DOHH2 (cell line): ENCODE measurements at regions not wholly inside any gene's neighbourhood (a gene's known extent, or its start where the extent isn't known, plus 50 kb on each side); places are given as distances from the start of the nearest gene placed in this dataset.

Source experiments
- H3F3A ChIP-seq: fragments of 200-600 bp; sonication (generic), shearing (Covaris generic); 2 replicates; pipeline ENCODE4 v1.6.0; 2016; ENCODE audit warnings: antibody characterized with exemption, mild to moderate bottlenecking; ENCODE audit not compliant: control insufficient read depth, insufficient read depth
- H3K27ac ChIP-seq: fragments of 200-600 bp; sonication (generic); 2 replicates; pipeline ENCODE4 v1.5.1; 2014; ENCODE audit warnings: low read depth, mild to moderate bottlenecking, low read length, moderate library complexity
- H3K27me3 ChIP-seq: fragments of 200-600 bp; sonication (generic); 2 replicates; pipeline ENCODE4 v1.6.1; 2014; ENCODE audit warnings: mild to moderate bottlenecking, low read length, mixed read lengths; ENCODE audit not compliant: control insufficient read depth
- H3K36me3 ChIP-seq: fragments of 200-600 bp; sonication (generic); 2 replicates; pipeline ENCODE4 v1.6.1; 2014; ENCODE audit warnings: mild to moderate bottlenecking, low read length, moderate library complexity, mixed read lengths; ENCODE audit not compliant: control insufficient read depth
- H3K4me1 ChIP-seq: fragments of 200-600 bp; sonication (generic); 2 replicates; pipeline ENCODE4 v1.6.1; 2014; ENCODE audit warnings: mild to moderate bottlenecking, low read length, mixed read lengths; ENCODE audit not compliant: control insufficient read depth
- H3K4me2 ChIP-seq: fragments of 200-600 bp; sonication (generic); 2 replicates; pipeline ENCODE4 v1.6.0; 2014; ENCODE audit warnings: mild to moderate bottlenecking, low read length, moderate library complexity
- H3K4me3 ChIP-seq: fragments of 200-600 bp; sonication (generic); 2 replicates; pipeline ENCODE4 v1.5.1; 2014; ENCODE audit warnings: mild to moderate bottlenecking, low read length, mixed read lengths
- H3K79me2 ChIP-seq: fragments of 200-600 bp; sonication (generic); 2 replicates; pipeline ENCODE4 v1.6.1; 2014; ENCODE audit warnings: mild to moderate bottlenecking, low read length, mixed read lengths; ENCODE audit not compliant: control insufficient read depth
- H3K9me2 ChIP-seq: fragments of 200-600 bp; sonication (generic); replicated peaks from 2 replicates; pipeline ENCODE4 v1.6.1; 2014; ENCODE audit warnings: mild to moderate bottlenecking, low read length, mixed read lengths; ENCODE audit not compliant: control insufficient read depth
- H3K9me3 ChIP-seq: fragments of 200-600 bp; sonication (generic); 2 replicates; pipeline ENCODE4 v1.6.1; 2014; ENCODE audit warnings: antibody characterized with exemption, low read length, mixed read lengths; ENCODE audit not compliant: control insufficient read depth, insufficient read depth
- H4K20me1 ChIP-seq: fragments of 200-600 bp; sonication (generic); 2 replicates; pipeline ENCODE4 v1.6.0; 2014; ENCODE audit warnings: low read depth, mild to moderate bottlenecking, antibody characterized with exemption, low read length, moderate library complexity; ENCODE audit not compliant: control insufficient read depth, insufficient read depth
- EZH2phosphoT487 ChIP-seq: fragments of 200-600 bp; sonication (generic); IDR thresholded peaks from 2 replicates; pipeline ENCODE4 v1.6.1; 2017; ENCODE audit warnings: borderline replicate concordance, mild to moderate bottlenecking, antibody characterized with exemption, low read length, moderate library complexity, mixed read lengths
- TF ChIP-seq, protein P1 (sequence below): fragments of 200-600 bp; sonication (generic); IDR thresholded peaks from one replicate; pipeline ENCODE4 v1.5.1; 2014; ENCODE audit warnings: antibody characterized with exemption, mild to moderate bottlenecking, low read depth, low read length; ENCODE audit not compliant: poor library complexity, severe bottlenecking

- Histone ChIP-seq H4K20me1 (no peaks in the 10 kb centered on the region), H3K4me1 (no peaks in the 10 kb centered on the region), H3K36me3 (no peaks in the 10 kb centered on the region), H3K9me3 (no peaks in the 10 kb centered on the region), H3K79me2 (no peaks in the 10 kb centered on the region), H3K4me3 (no peak overlapping the region), H3K27ac (no peak overlapping the region), H3K9me2 (no peaks in the 10 kb centered on the region), H3F3A (no peaks in the 10 kb centered on the region), H3K27me3 (no peaks in the 10 kb centered on the region), H3K4me2 (no peak overlapping the region)
- TF ChIP-seq, protein P1, sequence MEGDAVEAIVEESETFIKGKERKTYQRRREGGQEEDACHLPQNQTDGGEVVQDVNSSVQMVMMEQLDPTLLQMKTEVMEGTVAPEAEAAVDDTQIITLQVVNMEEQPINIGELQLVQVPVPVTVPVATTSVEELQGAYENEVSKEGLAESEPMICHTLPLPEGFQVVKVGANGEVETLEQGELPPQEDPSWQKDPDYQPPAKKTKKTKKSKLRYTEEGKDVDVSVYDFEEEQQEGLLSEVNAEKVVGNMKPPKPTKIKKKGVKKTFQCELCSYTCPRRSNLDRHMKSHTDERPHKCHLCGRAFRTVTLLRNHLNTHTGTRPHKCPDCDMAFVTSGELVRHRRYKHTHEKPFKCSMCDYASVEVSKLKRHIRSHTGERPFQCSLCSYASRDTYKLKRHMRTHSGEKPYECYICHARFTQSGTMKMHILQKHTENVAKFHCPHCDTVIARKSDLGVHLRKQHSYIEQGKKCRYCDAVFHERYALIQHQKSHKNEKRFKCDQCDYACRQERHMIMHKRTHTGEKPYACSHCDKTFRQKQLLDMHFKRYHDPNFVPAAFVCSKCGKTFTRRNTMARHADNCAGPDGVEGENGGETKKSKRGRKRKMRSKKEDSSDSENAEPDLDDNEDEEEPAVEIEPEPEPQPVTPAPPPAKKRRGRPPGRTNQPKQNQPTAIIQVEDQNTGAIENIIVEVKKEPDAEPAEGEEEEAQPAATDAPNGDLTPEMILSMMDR: no peak
These were observed 569.3 kb downstream of the TCERG1L start for GRCh38 chr10:130741901-130742855.

DNA sequence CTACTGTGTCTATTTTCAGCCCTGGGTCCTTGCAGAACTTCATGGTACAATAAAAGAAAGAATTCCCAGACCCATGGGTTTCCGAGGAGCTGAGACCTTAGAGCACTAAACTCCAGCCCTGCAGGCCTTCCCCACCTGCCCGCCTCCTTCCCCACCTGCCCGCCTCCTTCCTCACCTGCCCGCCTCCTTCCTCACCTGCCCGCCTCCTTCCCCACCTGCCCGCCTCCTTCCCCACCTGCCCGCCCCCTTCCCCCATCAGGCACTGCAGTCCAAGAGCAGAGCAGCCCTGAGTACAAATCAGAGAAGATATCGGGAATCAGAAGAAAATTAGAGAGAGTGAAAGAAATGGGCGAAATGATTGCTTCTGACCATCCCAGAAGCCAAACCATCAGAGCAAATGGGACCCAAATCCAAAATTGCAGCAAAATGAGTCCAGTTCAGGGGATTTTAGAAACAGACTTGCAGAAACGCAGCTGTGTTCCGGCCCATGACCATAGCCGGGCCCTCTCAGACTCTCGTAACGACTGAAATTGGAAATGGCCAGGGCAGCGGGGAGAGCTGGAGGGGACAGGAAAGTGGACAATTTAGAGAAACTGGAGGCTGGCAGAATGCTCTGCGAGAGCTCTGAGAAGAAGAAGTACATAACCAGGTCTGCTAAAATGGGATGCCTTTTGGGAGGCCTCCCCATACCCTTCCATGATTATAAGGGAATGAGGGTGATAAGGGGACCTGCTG is 568.4 kb downstream of the TCERG1L start:
- H3K9me3 ChIP-seq: no peaks in the 10 kb centered on the region
- no peaks in the 10 kb centered on the region for H3K9me2 ChIP-seq

GRCh38 chr10:130743751-130744271 is 567.7 kb downstream of the TCERG1L start:
- TF ChIP-seq, protein P1: no peak
- TF ChIP-seq EZH2phosphoT487: no peak
- H3K27ac ChIP-seq: no peak overlapping the region
- no peaks in the 10 kb centered on the region for H4K20me1 ChIP-seq
- H3K27me3 ChIP-seq: no peaks in the 10 kb centered on the region
- no peaks in the 10 kb centered on the region for H3K36me3 ChIP-seq
- H3K9me2 ChIP-seq: no peaks in the 10 kb centered on the region
- no peaks in the 10 kb centered on the region for H3K9me3 ChIP-seq
- H3K4me2 ChIP-seq: no peak overlapping the region
- H3K4me3 ChIP-seq: no peak overlapping the region
- no peaks in the 10 kb centered on the region for H3K79me2 ChIP-seq
- no peaks in the 10 kb centered on the region for H3K4me1 ChIP-seq
- no peaks in the 10 kb centered on the region for H3F3A ChIP-seq

More for the DNA sequence above, 568.4 kb downstream of the TCERG1L start:
- TF ChIP-seq, protein P1: no peak
- TF ChIP-seq EZH2phosphoT487: no peak
- H3K27ac ChIP-seq: no peak overlapping the region
- H3K27me3 ChIP-seq: no peaks in the 10 kb centered on the region
- H3K36me3 ChIP-seq: no peaks in the 10 kb centered on the region
- H4K20me1 ChIP-seq: no peaks in the 10 kb centered on the region
- no peak overlapping the region for H3K4me2 ChIP-seq
- no peak overlapping the region for H3K4me3 ChIP-seq
- H3K79me2 ChIP-seq: no peaks in the 10 kb centered on the region
- no peaks in the 10 kb centered on the region for H3F3A ChIP-seq
- no peaks in the 10 kb centered on the region for H3K4me1 ChIP-seq
